B cell (primary cell): ENCODE measurements at regions not wholly inside any gene's neighbourhood (a gene's known extent, or its start where the extent isn't known, plus 50 kb on each side); places are given as distances from the start of the nearest gene placed in this dataset.

Source experiments
- ATAC-seq: fragments of 200-7000 bp; cut with Tn5 transposase; one replicate; pipeline ENCODE4 v1.10.0; 2021; ENCODE audit warnings: low read depth, mild to moderate bottlenecking, moderate number of reproducible peaks, moderate library complexity
- CTCF ChIA-PET: fragments of 350-600 bp; sonication (Branson Sonifier 250); formaldehyde crosslinking; loops from one replicate; lab custom pipeline; 2021; ENCODE audit warnings: antibody characterized with exemption, inconsistent platforms; lab: Charles Lee
- POLR2A ChIA-PET: fragments of 350-600 bp; sonication (Branson Sonifier 250); formaldehyde crosslinking; loops from one replicate; lab custom pipeline; 2021; ENCODE audit warnings: antibody characterized with exemption; lab: Charles Lee
- DNase-seq: peaks from one replicate; pipeline ENCODE4 v3.0.0; 2013
- H2AFZ ChIP-seq: 2 replicates; pipeline ENCODE4 v1.6.1; 2012; ENCODE audit warnings: mild to moderate bottlenecking, low read depth, low read length; ENCODE audit not compliant: insufficient read depth, poor library complexity, severe bottlenecking
- H3K27ac ChIP-seq, 2 donors: 1 replicate in 1 of 2; 2 replicates in 1 of 2; pipeline ENCODE4 v1.5.1; 2012 to 2013; ENCODE audit warnings: low read length in 2 of 2, mild to moderate bottlenecking in 2 of 2, moderate library complexity in 1 of 2
- H3K27me3 ChIP-seq, 4 experiments: fragments of 200-600 bp in 1 of 4; sonication (generic) in 1 of 4; replicated peaks in 1 of 4; 1 replicate in 2 of 4; 2 replicates in 2 of 4; pipeline versions ENCODE4 v1.6.1 to v1.7.0; 2013 to 2016; ENCODE audit warnings: low read length in 3 of 4, mild to moderate bottlenecking in 2 of 4, mixed read lengths in 1 of 4, moderate library complexity in 1 of 4; ENCODE audit not compliant: insufficient read depth in 4 of 4, control insufficient read depth in 3 of 4; ENCODE audit errors: control extremely low read depth in 1 of 4
- H3K36me3 ChIP-seq, 2 experiments: replicated peaks in 1 of 2; 1 replicate in 1 of 2; 2 replicates in 1 of 2; pipeline versions ENCODE4 v1.6.1 to v1.7.1; 2013; ENCODE audit warnings: low read length in 1 of 2; ENCODE audit not compliant: insufficient read depth in 2 of 2, control insufficient read depth in 1 of 2; ENCODE audit errors: control extremely low read depth in 1 of 2, extremely low read depth in 1 of 2
- H3K4me1 ChIP-seq, 2 donors: fragments of 200-600 bp in 1 of 2; sonication (generic) in 1 of 2; 1 replicate in 1 of 2; 2 replicates in 1 of 2; pipeline versions ENCODE4 v1.5.1 to v1.6.1; 2013 to 2017; ENCODE audit warnings: low read length in 2 of 2; ENCODE audit not compliant: control insufficient read depth in 2 of 2, insufficient read depth in 2 of 2
- H3K4me2 ChIP-seq: replicated peaks from 2 replicates; pipeline ENCODE3; 2012; ENCODE audit warnings: mild to moderate bottlenecking, low read depth, low read length; ENCODE audit not compliant: poor library complexity, severe bottlenecking
- H3K4me3 ChIP-seq, 5 experiments: fragments of 200-600 bp in 1 of 5; sonication (generic) in 1 of 5; 1 replicate in 3 of 5; 2 replicates in 2 of 5; pipeline versions ENCODE4 v1.5.1 to v1.7.0; 2011 to 2016; ENCODE audit warnings: low read length in 4 of 5, mild to moderate bottlenecking in 4 of 5, low read depth in 2 of 5, control low read depth in 1 of 5, moderate library complexity in 1 of 5; ENCODE audit not compliant: insufficient read depth in 1 of 5; ENCODE audit errors: control extremely low read depth in 1 of 5, extremely low read depth in 1 of 5
- H3K79me2 ChIP-seq: fragments of 200-600 bp; sonication (generic); one replicate; pipeline ENCODE4 v1.6.0; 2016; ENCODE audit warnings: low read length; ENCODE audit not compliant: control insufficient read depth, insufficient read depth
- H3K9ac ChIP-seq: fragments of 200-600 bp; sonication (generic); 2 replicates; pipeline ENCODE4 v1.6.1; 2017; ENCODE audit warnings: mild to moderate bottlenecking, low read length, moderate library complexity
- H3K9me3 ChIP-seq, 3 donors: one replicate each; pipeline versions ENCODE4 v1.6.1 to v1.7.1; 2013; ENCODE audit warnings: low read length in 2 of 3; ENCODE audit not compliant: control insufficient read depth in 2 of 3, insufficient read depth in 1 of 3; ENCODE audit errors: control extremely low read depth in 1 of 3
- H4K20me1 ChIP-seq: 2 replicates; pipeline ENCODE4 v1.6.0; 2012; ENCODE audit warnings: mild to moderate bottlenecking, low read length; ENCODE audit not compliant: insufficient read depth, control insufficient read depth, poor library complexity, severe bottlenecking
- H3K27ac Mint-ChIP-seq: one replicate; pipeline ENCODE4 v1.8.0; 2021; ENCODE audit warnings: mixed read lengths
- H3K27me3 Mint-ChIP-seq: one replicate; pipeline ENCODE4 v1.8.0; 2021; ENCODE audit warnings: mixed read lengths
- H3K4me1 Mint-ChIP-seq: one replicate; pipeline ENCODE4 v1.8.0; 2021; ENCODE audit warnings: mixed read lengths
- H3K4me3 Mint-ChIP-seq: one replicate; pipeline ENCODE4 v1.8.0; 2021; ENCODE audit warnings: mixed read lengths
- H3K9me3 Mint-ChIP-seq: one replicate; pipeline ENCODE4 v1.8.0; 2022; ENCODE audit warnings: mixed read lengths; ENCODE audit not compliant: insufficient read depth
- CTCF ChIP-seq: fragments of 200-600 bp; IDR thresholded peaks from one replicate; pipeline ENCODE4 v1.8.0; 2022; ENCODE audit warnings: antibody characterized with exemption, mild to moderate bottlenecking
- EZH2 ChIP-seq: IDR thresholded peaks from 2 replicates; pipeline ENCODE4 v1.6.1; 2012; ENCODE audit warnings: borderline replicate concordance, low read depth, mild to moderate bottlenecking, moderate library complexity, low read length; ENCODE audit not compliant: insufficient read depth, poor library complexity, severe bottlenecking
- WGBS: methylation state at CpG from one replicate; pipeline ENCODE4 v1.1.5; 2013; ENCODE audit warnings: missing lambda C conversion rate; ENCODE audit not compliant: insufficient coverage; 5-methylcytosine and 5-hydroxymethylcytosine counted together
- intact Hi-C: fragments of 100-400 bp; cut with micrococcal nuclease; formaldehyde crosslinking; loops from one replicate; pipeline ENCODE4 v1.10.0; 2022

- no peaks in the 10 kb centered on the region for H3K4me1 ChIP-seq
- ChIA-PET CTCF (no interaction called here), POLR2A (no interaction called here)
- H3K27me3 ChIP-seq = peaks cover 0 to 14% (median 0%) of the 10 kb centered on the region in 4 experiments
- no peak overlapping the region for H3K4me3 ChIP-seq
- H3K9me3 Mint-ChIP-seq = no peaks in the 10 kb centered on the region
- no peaks in the 10 kb centered on the region for H3K79me2 ChIP-seq
- 79% methylated on average over 3 of the region's 5 CpGs for WGBS
- no peak overlapping the region for H3K27ac Mint-ChIP-seq
- H3K4me3 Mint-ChIP-seq = no peak overlapping the region
- H3K36me3 ChIP-seq = no peaks in the 10 kb centered on the region
- H3K4me2 ChIP-seq = no peak overlapping the region
- H3K27ac ChIP-seq = no peak overlapping the region
- H3K27me3 Mint-ChIP-seq = peaks cover 63% of the 10 kb centered on the region
- no peaks in the 10 kb centered on the region for H3K4me1 Mint-ChIP-seq
- intact Hi-C loops = no loop called here
- no peak for DNase-seq
- no peak overlapping the region for H3K9ac ChIP-seq
- no peak overlapping the region for H2AFZ ChIP-seq
- no peak for ATAC-seq
- H4K20me1 ChIP-seq = no peaks in the 10 kb centered on the region
- H3K9me3 ChIP-seq = no peaks in the 10 kb centered on the region
- TF ChIP-seq CTCF = no peak
- no peak for TF ChIP-seq EZH2
Measured at GRCh38 chr2:20914771-20915170, 91.9 kb upstream of the LDAH start.

GRCh38 chr2:20914087-20914486, 91.2 kb upstream of the LDAH start:
- Histone ChIP-seq H3K9ac (no peak overlapping the region), H4K20me1 (no peaks in the 10 kb centered on the region), H3K27ac (no peak overlapping the region), H3K36me3 (no peaks in the 10 kb centered on the region), H3K4me3 (no peak overlapping the region), H3K4me2 (no peak overlapping the region), H3K27me3 (peaks cover 0 to 11% (median 0%) of the 10 kb centered on the region in 4 experiments), H3K9me3 (no peaks in the 10 kb centered on the region), H3K4me1 (no peaks in the 10 kb centered on the region), H3K79me2 (no peaks in the 10 kb centered on the region), H2AFZ (no peak overlapping the region)
- H3K27me3 Mint-ChIP-seq = peaks cover 60% of the 10 kb centered on the region
- WGBS = 78% methylated on average over 4 of the region's 4 CpGs
- H3K27ac Mint-ChIP-seq = no peak overlapping the region
- no peak for ATAC-seq
- no peak overlapping the region for H3K4me3 Mint-ChIP-seq
- ChIA-PET POLR2A (no interaction called here), CTCF (interaction anchor here (0.9 kb wide), 1 partner anchor 8 kb away, joined by 3 read pairs; no protein-coding TSS in a partner anchor)
- H3K9me3 Mint-ChIP-seq = no peaks in the 10 kb centered on the region
- no peaks in the 10 kb centered on the region for H3K4me1 Mint-ChIP-seq
- intact Hi-C loops = no loop called here
- no peak for DNase-seq
- TF ChIP-seq CTCF (no peak), EZH2 (no peak)
